ENCODE measurements at regions not wholly inside any gene's neighbourhood (a gene's known extent, or its start where the extent isn't known, plus 50 kb on each side); places are given as distances from the start of the nearest gene placed in this dataset.

DNA sequence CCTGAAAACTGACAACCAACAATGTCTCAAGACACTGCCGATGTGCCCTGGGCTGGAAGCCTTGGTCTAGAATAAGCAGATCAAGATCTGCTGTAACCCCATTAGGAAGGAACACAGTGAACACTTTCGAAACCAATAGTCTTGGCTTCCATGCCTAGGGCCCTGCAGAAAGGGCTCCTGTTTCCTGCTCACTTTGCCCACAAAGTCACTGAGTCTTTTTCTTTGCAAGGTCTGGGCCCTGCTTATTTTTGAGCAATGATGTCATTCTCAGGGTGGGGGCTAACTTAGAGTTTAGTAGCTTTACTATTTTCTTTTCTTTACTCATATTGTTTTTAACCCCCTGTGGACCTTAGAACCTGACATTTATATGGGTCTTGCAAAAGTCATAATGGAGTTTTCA lies 704.2 kb upstream of the TMEM132C start:
- H3K27ac ChIP-seq = no peak overlapping the region
- no peaks in the 10 kb centered on the region for H3K27me3 ChIP-seq
- H3K4me3 ChIP-seq = no peak overlapping the region
- H3K4me1 ChIP-seq (replicated peaks in 1 of 2) = no peaks in the 10 kb centered on the region
- intact Hi-C loops (cut with DNase I) = no loop called here
- no peak for DNase-seq
- no peaks in the 10 kb centered on the region for H3K36me3 ChIP-seq (replicated peaks in 1 of 2)
- TF ChIP-seq, protein P1, sequence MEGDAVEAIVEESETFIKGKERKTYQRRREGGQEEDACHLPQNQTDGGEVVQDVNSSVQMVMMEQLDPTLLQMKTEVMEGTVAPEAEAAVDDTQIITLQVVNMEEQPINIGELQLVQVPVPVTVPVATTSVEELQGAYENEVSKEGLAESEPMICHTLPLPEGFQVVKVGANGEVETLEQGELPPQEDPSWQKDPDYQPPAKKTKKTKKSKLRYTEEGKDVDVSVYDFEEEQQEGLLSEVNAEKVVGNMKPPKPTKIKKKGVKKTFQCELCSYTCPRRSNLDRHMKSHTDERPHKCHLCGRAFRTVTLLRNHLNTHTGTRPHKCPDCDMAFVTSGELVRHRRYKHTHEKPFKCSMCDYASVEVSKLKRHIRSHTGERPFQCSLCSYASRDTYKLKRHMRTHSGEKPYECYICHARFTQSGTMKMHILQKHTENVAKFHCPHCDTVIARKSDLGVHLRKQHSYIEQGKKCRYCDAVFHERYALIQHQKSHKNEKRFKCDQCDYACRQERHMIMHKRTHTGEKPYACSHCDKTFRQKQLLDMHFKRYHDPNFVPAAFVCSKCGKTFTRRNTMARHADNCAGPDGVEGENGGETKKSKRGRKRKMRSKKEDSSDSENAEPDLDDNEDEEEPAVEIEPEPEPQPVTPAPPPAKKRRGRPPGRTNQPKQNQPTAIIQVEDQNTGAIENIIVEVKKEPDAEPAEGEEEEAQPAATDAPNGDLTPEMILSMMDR (IDR thresholded peaks at IDR 0.05) = no peak
- TF ChIP-seq POLR2A (IDR thresholded peaks at IDR 0.05) = no peak
- H3K9me3 ChIP-seq (replicated peaks in 1 of 3) = no peaks in the 10 kb centered on the region
- WGBS, 4 donors = 84 to 90% (median 85%) methylated on average over 2 of the region's 2 CpGs

DNA sequence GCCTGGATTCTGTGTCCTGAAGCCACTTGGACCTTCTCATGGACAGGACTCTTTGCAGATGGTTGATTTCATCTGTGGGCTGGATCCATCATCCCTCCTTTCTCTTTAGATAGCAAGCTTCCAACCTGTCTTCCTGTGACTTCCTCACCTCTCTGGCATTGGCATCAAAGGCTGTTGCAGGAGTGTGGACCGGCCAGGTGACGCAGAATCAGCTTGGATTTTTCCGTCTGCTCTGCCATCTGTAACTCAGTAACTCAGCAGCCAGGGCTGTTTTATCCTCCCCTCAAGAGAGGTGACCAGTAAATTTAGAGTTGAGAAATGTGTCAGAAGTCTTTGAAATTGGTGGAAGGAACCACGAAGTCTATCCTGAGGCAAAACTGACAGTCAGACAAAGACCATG lies 701.7 kb upstream of the TMEM132C start:
- intact Hi-C loops (cut with DNase I) = no loop called here
- Histone ChIP-seq H3K4me3 (no peak overlapping the region), H3K27ac (no peak overlapping the region), H3K36me3 (replicated peaks in 1 of 2) (no peaks in the 10 kb centered on the region), H3K27me3 (no peaks in the 10 kb centered on the region), H3K9me3 (replicated peaks in 1 of 3) (no peaks in the 10 kb centered on the region), H3K4me1 (replicated peaks in 1 of 2) (no peaks in the 10 kb centered on the region)
- TF ChIP-seq, protein P1 (IDR thresholded peaks at IDR 0.05) = no peak
- no peak for TF ChIP-seq POLR2A (IDR thresholded peaks at IDR 0.05)
- DNase-seq = no peak
- 80 to 93% (median 90%) methylated on average over 4 of the region's 4 CpGs for WGBS, 4 donors

DNA sequence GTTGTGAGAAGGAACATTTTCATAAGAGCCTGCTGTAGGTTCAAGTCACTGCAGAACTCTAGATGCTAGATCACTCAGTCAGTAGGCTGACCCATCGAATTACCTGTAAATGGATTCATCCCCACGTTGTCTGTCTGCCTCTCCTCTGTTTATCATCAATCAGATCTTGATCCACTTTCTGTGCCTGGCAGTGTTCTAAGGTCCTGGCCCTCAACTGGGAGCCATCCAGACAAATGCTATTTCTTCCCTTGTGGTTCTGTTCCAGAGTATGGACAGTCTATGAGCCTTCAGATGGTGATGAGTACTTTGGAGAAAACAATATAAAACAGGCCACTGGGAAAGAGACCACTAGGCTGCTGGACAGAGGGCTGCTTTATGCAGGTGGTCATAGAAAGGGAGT lies 699.4 kb upstream of the TMEM132C start:
- Histone ChIP-seq H3K9me3 (replicated peaks in 1 of 3) (no peaks in the 10 kb centered on the region), H3K36me3 (replicated peaks in 1 of 2) (no peaks in the 10 kb centered on the region), H3K4me3 (no peak overlapping the region), H3K27ac (no peak overlapping the region), H3K4me1 (replicated peaks in 1 of 2) (no peaks in the 10 kb centered on the region), H3K27me3 (no peaks in the 10 kb centered on the region)
- DNase-seq = no peak
- intact Hi-C loops (cut with DNase I) = no loop called here
- 38 to 66% (median 63%) methylated on average over 2 of the region's 2 CpGs for WGBS, 4 donors
- TF ChIP-seq, protein P1 (IDR thresholded peaks at IDR 0.05) = no peak
- TF ChIP-seq POLR2A (IDR thresholded peaks at IDR 0.05) = no peak

DNA sequence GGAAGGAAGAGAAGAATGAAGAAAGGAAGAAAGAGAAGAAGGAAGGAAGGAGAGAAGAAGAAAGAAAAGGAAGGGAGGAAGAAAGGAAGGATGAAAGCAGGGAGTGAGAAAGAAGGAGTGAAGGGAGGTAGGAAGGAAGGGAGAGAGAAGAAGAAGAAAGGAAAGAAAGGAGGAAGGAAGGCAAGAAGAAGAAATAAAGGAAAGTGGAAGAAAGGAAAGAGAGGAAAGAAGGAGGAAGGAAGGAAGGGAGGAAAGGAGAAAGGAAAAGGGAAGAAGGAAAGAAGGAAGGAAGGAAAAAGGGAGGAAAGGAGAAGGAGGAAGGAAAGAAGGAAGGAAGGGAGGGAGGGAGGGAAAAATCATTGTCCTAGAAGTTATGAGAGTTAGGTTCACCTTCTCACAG lies 696.6 kb upstream of the TMEM132C start:
- H3K27me3 ChIP-seq = no peaks in the 10 kb centered on the region
- no peak overlapping the region for H3K4me3 ChIP-seq
- no peak for DNase-seq
- TF ChIP-seq, protein P1 (IDR thresholded peaks at IDR 0.05) = no peak
- no peak for TF ChIP-seq POLR2A (IDR thresholded peaks at IDR 0.05)
- no peaks in the 10 kb centered on the region for H3K4me1 ChIP-seq (replicated peaks in 1 of 2)
- H3K9me3 ChIP-seq (replicated peaks in 1 of 3) = no peaks in the 10 kb centered on the region
- intact Hi-C loops (cut with DNase I) = no loop called here
- no peak overlapping the region for H3K27ac ChIP-seq
- no peaks in the 10 kb centered on the region for H3K36me3 ChIP-seq (replicated peaks in 1 of 2)

All from adrenal gland (tissue), 9 donors.